ENCODE measurements at regions not wholly inside any gene's neighbourhood (a gene's known extent, or its start where the extent isn't known, plus 50 kb on each side); places are given as distances from the start of the nearest gene placed in this dataset.

DNA sequence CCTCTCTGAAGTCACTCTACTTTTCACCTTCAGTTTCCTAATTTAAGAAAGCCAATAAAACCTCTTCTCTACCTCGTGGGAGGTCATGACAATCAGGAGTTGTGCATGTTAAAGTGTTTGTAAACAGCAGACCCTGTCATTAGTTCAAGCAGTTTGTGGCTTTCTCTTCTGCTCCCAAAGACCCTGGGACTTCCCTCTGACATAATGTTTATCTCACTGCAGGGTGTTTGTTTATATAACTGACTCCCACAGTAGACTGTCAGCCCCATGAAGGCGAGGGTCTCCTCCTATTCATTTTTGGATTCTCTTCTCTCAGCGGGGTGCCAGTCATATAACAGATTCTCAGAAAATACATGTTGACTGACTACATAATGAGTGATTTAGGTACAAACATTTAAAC is 360.0 kb upstream of the ZNF462 start:
- ChIA-PET CTCF (no interaction called here), POLR2A (no interaction called here)
- Mint-ChIP-seq H3K27ac (ENCODE audit: unreplicated experiment) (no peak overlapping the region), H3K9me3 (ENCODE audit: unreplicated experiment) (peaks cover 9% of the 10 kb centered on the region), H3K4me3 (ENCODE audit: unreplicated experiment) (no peak overlapping the region), H3K4me1 (ENCODE audit: low read depth, unreplicated experiment) (no peaks in the 10 kb centered on the region), H3K27me3 (ENCODE audit: insufficient read depth, unreplicated experiment) (no peaks in the 10 kb centered on the region), H3K36me3 (ENCODE audit: insufficient read depth, unreplicated experiment) (no peaks in the 10 kb centered on the region)
- H3K27me3 ChIP-seq (replicated peaks; ENCODE audit: control insufficient read depth, insufficient read depth, low read length) = no peaks in the 10 kb centered on the region
- H3K4me1 ChIP-seq = no peaks in the 10 kb centered on the region
- no peaks in the 10 kb centered on the region for H3K36me3 ChIP-seq (ENCODE audit: control insufficient read depth, insufficient read depth, low read length)
- no peak overlapping the region for H3K4me3 ChIP-seq (ENCODE audit: low read depth, low read length)
- no peaks in the 10 kb centered on the region for H3K9me3 ChIP-seq
- DNase-seq = no peak
- TF ChIP-seq, protein P1, sequence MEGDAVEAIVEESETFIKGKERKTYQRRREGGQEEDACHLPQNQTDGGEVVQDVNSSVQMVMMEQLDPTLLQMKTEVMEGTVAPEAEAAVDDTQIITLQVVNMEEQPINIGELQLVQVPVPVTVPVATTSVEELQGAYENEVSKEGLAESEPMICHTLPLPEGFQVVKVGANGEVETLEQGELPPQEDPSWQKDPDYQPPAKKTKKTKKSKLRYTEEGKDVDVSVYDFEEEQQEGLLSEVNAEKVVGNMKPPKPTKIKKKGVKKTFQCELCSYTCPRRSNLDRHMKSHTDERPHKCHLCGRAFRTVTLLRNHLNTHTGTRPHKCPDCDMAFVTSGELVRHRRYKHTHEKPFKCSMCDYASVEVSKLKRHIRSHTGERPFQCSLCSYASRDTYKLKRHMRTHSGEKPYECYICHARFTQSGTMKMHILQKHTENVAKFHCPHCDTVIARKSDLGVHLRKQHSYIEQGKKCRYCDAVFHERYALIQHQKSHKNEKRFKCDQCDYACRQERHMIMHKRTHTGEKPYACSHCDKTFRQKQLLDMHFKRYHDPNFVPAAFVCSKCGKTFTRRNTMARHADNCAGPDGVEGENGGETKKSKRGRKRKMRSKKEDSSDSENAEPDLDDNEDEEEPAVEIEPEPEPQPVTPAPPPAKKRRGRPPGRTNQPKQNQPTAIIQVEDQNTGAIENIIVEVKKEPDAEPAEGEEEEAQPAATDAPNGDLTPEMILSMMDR (IDR thresholded peaks at IDR 0.05; ENCODE audit: insufficient read depth in 1 of 2, low read depth in 1 of 2, low read length in 1 of 2, severe bottlenecking in 1 of 2, unreplicated experiment in 1 of 2) = no peak
- no TSS peak for BruUV-seq (replicated peaks)
- intact Hi-C loops (cut with micrococcal nuclease; ENCODE audit: unreplicated experiment) = no loop called here

DNA sequence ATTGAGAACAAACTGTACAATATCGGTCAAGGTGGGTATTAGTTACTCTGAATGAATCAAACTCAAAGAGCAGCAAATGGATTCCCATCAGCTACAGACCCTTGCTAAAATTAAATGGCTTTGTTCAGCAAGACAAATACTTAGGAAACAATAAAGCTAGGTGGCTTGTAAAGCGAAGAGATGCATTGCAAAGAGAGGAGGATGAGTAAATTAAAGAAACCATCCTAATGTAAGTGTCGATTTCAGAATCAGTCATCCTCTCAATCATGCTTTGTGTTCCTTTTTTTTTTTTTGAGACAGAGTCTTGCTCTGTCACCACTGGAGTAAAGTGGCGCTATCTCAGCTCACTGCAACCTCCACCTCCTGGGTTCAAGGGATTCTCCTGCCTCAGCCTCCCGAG is 359.2 kb upstream of the ZNF462 start:
- DNase-seq = no peak
- Mint-ChIP-seq H3K36me3 (ENCODE audit: insufficient read depth, unreplicated experiment) (no peaks in the 10 kb centered on the region), H3K4me1 (ENCODE audit: low read depth, unreplicated experiment) (no peaks in the 10 kb centered on the region), H3K27ac (ENCODE audit: unreplicated experiment) (no peak overlapping the region), H3K9me3 (ENCODE audit: unreplicated experiment) (peaks cover 9% of the 10 kb centered on the region), H3K4me3 (ENCODE audit: unreplicated experiment) (no peak overlapping the region), H3K27me3 (ENCODE audit: insufficient read depth, unreplicated experiment) (no peaks in the 10 kb centered on the region)
- Histone ChIP-seq H3K4me1 (no peaks in the 10 kb centered on the region), H3K4me3 (ENCODE audit: low read depth, low read length) (no peak overlapping the region), H3K36me3 (ENCODE audit: control insufficient read depth, insufficient read depth, low read length) (no peaks in the 10 kb centered on the region), H3K27me3 (replicated peaks; ENCODE audit: control insufficient read depth, insufficient read depth, low read length) (no peaks in the 10 kb centered on the region), H3K9me3 (no peaks in the 10 kb centered on the region)
- intact Hi-C loops (cut with micrococcal nuclease; ENCODE audit: unreplicated experiment) = no loop called here
- TF ChIP-seq, protein P1 (IDR thresholded peaks at IDR 0.05; ENCODE audit: insufficient read depth in 1 of 2, low read depth in 1 of 2, low read length in 1 of 2, severe bottlenecking in 1 of 2, unreplicated experiment in 1 of 2) = no peak
- ChIA-PET CTCF (no interaction called here), POLR2A (no interaction called here)
- no TSS peak for BruUV-seq (replicated peaks)

DNA sequence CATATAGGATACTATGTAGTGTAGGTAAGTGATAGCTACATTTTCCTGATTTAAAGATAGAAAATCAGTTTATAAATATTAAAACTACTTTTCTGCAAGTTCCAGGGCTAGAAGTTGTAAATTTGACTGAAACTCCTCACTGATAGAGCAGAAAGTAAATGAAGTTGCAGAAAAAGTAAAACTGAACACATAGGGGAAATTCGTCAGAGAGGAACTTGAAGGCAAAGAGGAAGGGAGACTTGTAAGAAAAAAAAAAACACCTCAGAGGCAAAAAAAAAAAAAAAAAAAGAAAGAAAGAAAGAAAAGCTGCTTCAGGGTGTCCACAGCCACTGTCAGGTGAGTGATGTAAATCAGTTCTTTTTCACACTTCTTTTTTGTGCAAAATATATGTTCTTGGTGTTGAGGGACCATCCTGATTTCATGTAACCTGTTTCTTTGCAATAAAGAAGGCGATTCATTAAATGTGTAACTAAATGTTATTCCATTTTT is 336.2 kb upstream of the ZNF462 start:
- H3K27me3 Mint-ChIP-seq (ENCODE audit: insufficient read depth, unreplicated experiment) = peaks cover 8% of the 10 kb centered on the region
- H3K4me1 ChIP-seq = no peaks in the 10 kb centered on the region
- CTCF ChIA-PET = no interaction called here

More for the DNA sequence above, 336.2 kb upstream of the ZNF462 start:
- Histone ChIP-seq H3K4me3 (ENCODE audit: low read depth, low read length) (no peak overlapping the region), H3K36me3 (ENCODE audit: control insufficient read depth, insufficient read depth, low read length) (no peaks in the 10 kb centered on the region), H3K27me3 (replicated peaks; ENCODE audit: control insufficient read depth, insufficient read depth, low read length) (no peaks in the 10 kb centered on the region), H3K9me3 (0 out of 2 replicates have a peak, but pooled peaks cover 2% of the 10 kb centered on the region)
- TF ChIP-seq, protein P1 (IDR thresholded peaks at IDR 0.05; ENCODE audit: insufficient read depth in 1 of 2, low read depth in 1 of 2, low read length in 1 of 2, severe bottlenecking in 1 of 2, unreplicated experiment in 1 of 2) = no peak
- Mint-ChIP-seq H3K27ac (ENCODE audit: unreplicated experiment) (no peak overlapping the region), H3K36me3 (ENCODE audit: insufficient read depth, unreplicated experiment) (no peaks in the 10 kb centered on the region), H3K4me3 (ENCODE audit: unreplicated experiment) (no peak overlapping the region), H3K4me1 (ENCODE audit: low read depth, unreplicated experiment) (no peaks in the 10 kb centered on the region), H3K9me3 (ENCODE audit: unreplicated experiment) (no peaks in the 10 kb centered on the region)
- no TSS peak for BruUV-seq (replicated peaks)
- no peak for DNase-seq
- POLR2A ChIA-PET = no interaction called here
- intact Hi-C loops (cut with micrococcal nuclease; ENCODE audit: unreplicated experiment) = no loop called here
